GM19372 (cell line): ENCODE measurements at regions not wholly inside any gene's neighbourhood (a gene's known extent, or its start where the extent isn't known, plus 50 kb on each side); places are given as distances from the start of the nearest gene placed in this dataset.

Experiments used
- ATAC-seq: cut with Tn5 transposase; IDR thresholded peaks from one replicate; pipeline ENCODE4 v1.9.1; 2021; ENCODE audit warnings: mild to moderate bottlenecking, low read depth, moderate library complexity; ENCODE audit not compliant: unreplicated experiment

DNA sequence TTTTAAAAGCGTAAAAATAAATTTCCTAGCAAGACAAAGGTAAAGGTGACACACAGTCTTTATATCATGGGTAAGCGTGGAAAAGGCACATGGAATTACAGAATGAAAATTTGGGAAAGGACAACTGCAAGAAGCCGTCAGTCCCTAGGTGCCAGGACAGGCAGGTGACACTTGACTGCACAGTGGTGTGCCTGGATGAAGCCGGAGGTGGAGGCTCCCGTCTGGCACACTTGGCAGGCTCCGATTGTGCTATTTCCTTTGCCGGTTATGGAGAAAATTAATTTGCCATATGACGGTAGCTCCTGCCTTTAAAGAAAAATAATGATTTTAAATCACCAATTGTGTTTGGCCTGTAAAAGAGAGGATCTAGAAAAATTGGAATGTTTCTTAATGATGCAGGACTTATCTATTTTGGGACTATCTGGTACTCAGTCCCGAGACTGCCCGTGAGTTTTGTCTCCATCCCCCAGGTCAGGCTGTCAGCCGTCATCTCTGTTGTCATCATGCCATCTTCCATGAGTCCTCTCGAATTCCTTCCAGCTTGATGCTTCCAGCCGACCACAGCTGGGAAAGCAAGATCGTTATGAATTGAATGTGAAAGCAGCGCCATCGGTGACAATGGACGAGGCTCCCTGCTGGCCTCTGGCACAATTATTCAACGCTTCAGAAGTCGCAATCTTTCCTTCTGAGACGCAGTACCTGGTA is 56.2 kb upstream of the MGMT start:
- no peak for ATAC-seq

GRCh38 chr10:129411393-129411705 is 55.7 kb upstream of the MGMT start:
- no peak for ATAC-seq

GRCh38 chr10:129411772-129412171 is 55.3 kb upstream of the MGMT start:
- ATAC-seq, result no peak

DNA sequence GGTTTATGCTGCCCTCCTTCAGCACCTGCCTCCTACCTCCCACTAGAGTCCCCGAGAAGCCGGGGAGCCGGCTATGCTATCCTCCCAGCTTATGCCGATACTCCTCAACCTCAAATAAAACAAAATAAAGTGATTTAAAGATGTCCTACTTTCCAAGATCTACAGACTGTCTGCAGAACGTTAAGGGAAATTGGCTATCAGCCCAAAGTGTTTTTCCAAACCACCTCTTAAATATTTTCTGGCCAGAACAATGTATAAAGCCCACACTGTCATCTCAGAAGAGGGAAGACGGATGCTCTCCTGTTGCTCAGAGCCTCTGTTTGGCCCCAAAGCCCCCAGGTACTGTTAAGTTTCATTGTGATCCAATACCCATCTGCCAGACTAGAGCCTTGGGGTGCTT is 54.0 kb upstream of the MGMT start:
- no peak for ATAC-seq

DNA sequence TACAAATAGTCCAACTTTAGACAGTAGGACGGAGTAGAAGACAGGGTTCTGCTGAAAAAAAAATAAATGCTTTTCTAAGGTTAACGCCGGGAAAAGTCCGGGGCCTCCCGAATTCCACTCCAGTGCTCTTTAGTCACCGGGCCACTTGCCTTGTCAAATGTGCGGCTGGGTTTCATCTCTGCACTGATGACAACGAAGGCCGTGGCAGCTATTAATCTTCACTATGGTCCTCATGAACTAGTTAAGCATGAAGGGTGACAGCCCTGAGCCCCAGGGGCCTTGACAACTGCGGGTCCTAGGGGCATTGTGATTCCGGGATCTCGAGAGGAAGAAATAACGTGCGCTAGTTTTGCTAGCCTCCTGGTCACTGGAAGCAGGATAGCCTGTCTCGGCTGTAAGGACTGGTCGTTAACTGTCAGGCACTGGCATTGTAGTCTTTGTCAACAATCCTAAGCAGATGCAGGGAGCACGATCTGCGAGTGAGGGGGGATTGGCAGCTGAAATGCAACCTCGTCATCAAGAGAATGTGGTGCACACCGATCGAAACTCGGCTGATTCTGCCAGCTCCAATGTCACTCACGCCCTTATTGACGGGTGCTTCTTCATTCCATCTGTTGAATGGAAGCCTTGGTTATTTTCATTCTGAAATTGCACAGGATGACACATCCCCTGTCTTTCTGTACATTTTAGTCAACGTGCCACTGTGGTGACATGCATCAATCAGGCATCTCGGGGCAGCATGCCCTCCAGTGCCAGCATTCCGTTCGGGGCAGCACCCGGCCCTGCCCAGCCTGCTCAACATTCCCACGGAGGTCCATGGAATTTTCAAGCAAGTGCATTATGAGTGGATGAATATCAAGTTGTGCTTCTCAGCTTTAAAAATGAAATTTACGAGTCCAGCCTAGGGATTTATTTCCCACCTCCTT is 51.6 kb upstream of the MGMT start:
- ATAC-seq, result no peak

DNA sequence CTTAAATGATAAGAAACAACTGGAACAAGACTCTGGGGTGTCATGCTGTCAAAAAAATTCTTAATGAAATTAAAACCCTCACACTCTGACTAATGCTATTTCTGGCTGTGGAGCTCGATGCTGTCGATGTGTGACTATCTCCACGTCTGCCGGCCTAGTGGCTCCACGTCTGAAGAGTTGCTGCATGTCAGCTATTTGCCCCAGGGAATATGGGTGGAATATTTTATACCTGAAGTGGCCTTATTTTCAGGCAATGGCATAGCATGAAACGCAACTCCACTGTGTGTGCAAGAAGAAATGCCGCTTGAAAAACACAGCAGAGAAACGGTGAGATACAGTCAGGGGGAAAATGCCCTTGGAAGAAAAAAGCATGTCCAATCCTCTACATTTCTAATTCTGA is 50.9 kb upstream of the MGMT start:
- no peak for ATAC-seq

DNA sequence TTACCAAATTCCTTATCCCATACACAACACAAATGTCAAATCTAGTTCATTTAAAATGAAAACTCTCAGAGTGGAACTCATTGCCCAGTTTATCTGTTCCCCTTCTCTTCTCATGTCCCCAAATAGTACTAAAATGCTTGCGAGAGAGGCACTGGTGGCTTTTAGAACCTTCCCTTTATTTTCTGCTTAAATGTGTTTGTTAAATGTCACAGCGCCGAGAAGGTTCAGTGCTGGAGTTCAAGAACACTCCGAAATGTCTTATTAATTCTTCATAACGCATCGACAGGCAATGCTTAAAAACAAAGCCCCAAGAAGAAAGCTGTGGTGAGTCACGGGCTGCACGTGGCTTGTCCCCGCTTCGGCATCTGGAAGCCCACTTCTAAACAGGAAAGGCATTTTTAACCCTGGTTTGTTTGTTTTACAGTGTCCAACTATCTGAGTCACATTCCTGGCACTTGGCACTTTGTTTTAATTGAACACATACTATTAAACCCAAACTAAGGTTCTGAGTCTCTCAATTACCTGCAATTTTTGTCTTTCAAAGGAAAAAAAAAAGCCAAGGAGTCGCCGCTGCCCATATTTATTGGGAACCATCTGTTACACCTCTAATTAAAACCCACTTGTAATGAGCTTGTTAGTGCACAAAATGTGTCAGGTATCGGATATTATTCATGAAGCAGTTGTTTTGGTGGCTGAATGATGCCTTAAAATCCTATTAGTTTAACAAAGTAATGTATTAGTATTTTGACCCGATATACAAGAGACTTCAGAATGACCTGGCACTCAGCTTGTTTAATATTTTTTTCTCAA is 49.9 kb upstream of the MGMT start:
- ATAC-seq, result no peak
